ENCODE measurements at regions not wholly inside any gene's neighbourhood (a gene's known extent, or its start where the extent isn't known, plus 50 kb on each side); places are given as distances from the start of the nearest gene placed in this dataset.

DNA sequence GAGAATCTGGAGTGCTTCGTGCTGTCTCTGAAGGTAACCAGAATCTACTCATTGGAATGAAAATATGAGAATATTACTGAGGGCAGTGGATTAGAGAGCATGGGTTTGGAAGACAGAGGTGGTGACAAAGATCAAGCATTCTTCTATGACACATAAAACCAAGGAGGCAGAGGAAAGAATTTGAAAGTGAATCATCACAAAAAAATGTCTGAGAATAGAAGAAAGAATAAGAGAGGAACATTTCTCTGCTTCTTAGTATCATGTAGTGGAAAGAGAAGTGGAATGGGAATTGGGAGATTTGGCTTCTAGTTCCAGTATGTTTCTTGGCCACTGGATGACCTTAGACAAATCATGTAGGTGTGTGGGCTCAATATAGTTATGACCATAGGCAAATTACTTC, 474.0 kb downstream of the TFAP2B start:
- H2AFZ ChIP-seq = no peak overlapping the region
- no peak for DNase-seq (ENCODE audit: low spot score)
- no peak for TF ChIP-seq STAT1 (IDR thresholded peaks at IDR 0.05; ENCODE audit: unreplicated experiment)
- ATAC-seq = no peak
- H3K27me3 ChIP-seq (ENCODE audit: insufficient read depth) = no peaks in the 10 kb centered on the region
- H4K20me1 ChIP-seq (replicated peaks; ENCODE audit: insufficient read depth) = no peaks in the 10 kb centered on the region
- H3K4me1 ChIP-seq (ENCODE audit: insufficient read depth) = 0 out of 2 replicates have a peak, but pooled peaks cover 4% of the 10 kb centered on the region
- H3K9me2 ChIP-seq (ENCODE audit: insufficient read depth) = 0 out of 2 replicates have a peak, but pooled peaks cover 4% of the 10 kb centered on the region
- Mint-ChIP-seq H3K36me3 (ENCODE audit: low read depth) (no peaks in the 10 kb centered on the region), H3K27me3 (ENCODE audit: insufficient read depth, low read depth, poor library complexity) (no peaks in the 10 kb centered on the region), H3K27ac (no peak overlapping the region), H3K4me3 (no peak overlapping the region), H3K4me1 (peaks cover 12% of the 10 kb centered on the region; the same call in 2 of the 3 replicates), H3K9me3 (no peaks in the 10 kb centered on the region)
- no peak overlapping the region for H3K4me3 ChIP-seq
- H3K79me2 ChIP-seq (replicated peaks; ENCODE audit: insufficient read depth) = no peaks in the 10 kb centered on the region
- H3K4me2 ChIP-seq = no peak overlapping the region
- no peaks in the 10 kb centered on the region for H3K36me3 ChIP-seq (ENCODE audit: insufficient read depth)
- H3K27ac ChIP-seq (ENCODE audit: low read depth) = no peak overlapping the region
- no peaks in the 10 kb centered on the region for H3F3A ChIP-seq (replicated peaks; ENCODE audit: low read depth)

DNA sequence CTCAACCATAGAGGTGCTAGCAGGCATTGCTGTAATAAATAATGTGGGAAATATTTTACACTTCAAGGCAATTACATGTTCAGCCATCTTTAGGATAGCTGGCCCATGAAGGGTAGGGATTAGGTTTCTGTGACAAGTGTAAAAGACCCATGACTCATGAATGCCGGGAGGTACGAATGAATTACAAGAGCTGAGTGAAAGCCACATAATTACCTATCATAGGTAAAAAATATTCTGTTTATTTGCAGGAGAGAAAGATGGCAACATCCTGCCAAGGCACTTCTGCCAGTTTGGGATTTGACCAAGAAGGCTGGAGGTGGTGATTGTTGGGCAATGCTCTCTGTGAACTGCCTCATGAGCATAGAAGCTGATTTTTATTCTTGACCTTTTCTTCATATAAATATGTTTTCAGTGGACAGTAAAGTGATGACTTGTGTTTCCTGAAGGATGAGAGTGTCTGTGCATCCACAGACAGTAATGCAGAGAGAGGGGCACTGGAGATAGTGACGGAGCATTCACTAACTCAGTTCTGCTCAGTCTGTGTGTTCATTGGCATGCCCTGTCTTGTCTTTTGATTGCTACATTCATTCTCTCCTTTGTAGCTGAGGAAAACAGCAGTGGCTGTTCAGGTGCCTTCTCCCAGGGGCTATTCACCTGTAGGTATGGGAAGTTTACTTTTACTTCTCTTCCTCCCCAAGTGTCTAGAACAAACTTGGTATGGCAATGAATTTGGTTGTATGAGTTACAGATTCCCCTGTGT, 481.1 kb downstream of the TFAP2B start:
- H3K27ac Mint-ChIP-seq = no peak overlapping the region
- H3K36me3 Mint-ChIP-seq (ENCODE audit: low read depth) = no peaks in the 10 kb centered on the region

More for the DNA sequence above, 481.1 kb downstream of the TFAP2B start:
- no peaks in the 10 kb centered on the region for H3F3A ChIP-seq (replicated peaks; ENCODE audit: low read depth)
- Mint-ChIP-seq H3K4me3 (no peak overlapping the region), H3K4me1 (peaks cover 6% of the 10 kb centered on the region; the same call in 2 of the 3 replicates), H3K27me3 (ENCODE audit: insufficient read depth, low read depth, poor library complexity) (peaks cover 1% of the 10 kb centered on the region), H3K9me3 (no peaks in the 10 kb centered on the region)
- no peak overlapping the region for H3K4me2 ChIP-seq
- H3K79me2 ChIP-seq (replicated peaks; ENCODE audit: insufficient read depth) = no peaks in the 10 kb centered on the region
- no peak overlapping the region for H3K4me3 ChIP-seq
- no peak for ATAC-seq
- no peaks in the 10 kb centered on the region for H4K20me1 ChIP-seq (replicated peaks; ENCODE audit: insufficient read depth)
- H3K27me3 ChIP-seq (ENCODE audit: insufficient read depth) = no peaks in the 10 kb centered on the region
- peaks cover 11% of the 10 kb centered on the region; the same call in 1 of the 2 replicates for H3K9me2 ChIP-seq (ENCODE audit: insufficient read depth)
- H3K27ac ChIP-seq (ENCODE audit: low read depth) = no peak overlapping the region
- no peaks in the 10 kb centered on the region for H3K4me1 ChIP-seq (ENCODE audit: insufficient read depth)
- DNase-seq (ENCODE audit: low spot score) = no peak
- no peaks in the 10 kb centered on the region for H3K36me3 ChIP-seq (ENCODE audit: insufficient read depth)
- H2AFZ ChIP-seq = peak overlapping the region; percentile 48; the same call in 1 of the 2 replicates
- TF ChIP-seq, protein P1, sequence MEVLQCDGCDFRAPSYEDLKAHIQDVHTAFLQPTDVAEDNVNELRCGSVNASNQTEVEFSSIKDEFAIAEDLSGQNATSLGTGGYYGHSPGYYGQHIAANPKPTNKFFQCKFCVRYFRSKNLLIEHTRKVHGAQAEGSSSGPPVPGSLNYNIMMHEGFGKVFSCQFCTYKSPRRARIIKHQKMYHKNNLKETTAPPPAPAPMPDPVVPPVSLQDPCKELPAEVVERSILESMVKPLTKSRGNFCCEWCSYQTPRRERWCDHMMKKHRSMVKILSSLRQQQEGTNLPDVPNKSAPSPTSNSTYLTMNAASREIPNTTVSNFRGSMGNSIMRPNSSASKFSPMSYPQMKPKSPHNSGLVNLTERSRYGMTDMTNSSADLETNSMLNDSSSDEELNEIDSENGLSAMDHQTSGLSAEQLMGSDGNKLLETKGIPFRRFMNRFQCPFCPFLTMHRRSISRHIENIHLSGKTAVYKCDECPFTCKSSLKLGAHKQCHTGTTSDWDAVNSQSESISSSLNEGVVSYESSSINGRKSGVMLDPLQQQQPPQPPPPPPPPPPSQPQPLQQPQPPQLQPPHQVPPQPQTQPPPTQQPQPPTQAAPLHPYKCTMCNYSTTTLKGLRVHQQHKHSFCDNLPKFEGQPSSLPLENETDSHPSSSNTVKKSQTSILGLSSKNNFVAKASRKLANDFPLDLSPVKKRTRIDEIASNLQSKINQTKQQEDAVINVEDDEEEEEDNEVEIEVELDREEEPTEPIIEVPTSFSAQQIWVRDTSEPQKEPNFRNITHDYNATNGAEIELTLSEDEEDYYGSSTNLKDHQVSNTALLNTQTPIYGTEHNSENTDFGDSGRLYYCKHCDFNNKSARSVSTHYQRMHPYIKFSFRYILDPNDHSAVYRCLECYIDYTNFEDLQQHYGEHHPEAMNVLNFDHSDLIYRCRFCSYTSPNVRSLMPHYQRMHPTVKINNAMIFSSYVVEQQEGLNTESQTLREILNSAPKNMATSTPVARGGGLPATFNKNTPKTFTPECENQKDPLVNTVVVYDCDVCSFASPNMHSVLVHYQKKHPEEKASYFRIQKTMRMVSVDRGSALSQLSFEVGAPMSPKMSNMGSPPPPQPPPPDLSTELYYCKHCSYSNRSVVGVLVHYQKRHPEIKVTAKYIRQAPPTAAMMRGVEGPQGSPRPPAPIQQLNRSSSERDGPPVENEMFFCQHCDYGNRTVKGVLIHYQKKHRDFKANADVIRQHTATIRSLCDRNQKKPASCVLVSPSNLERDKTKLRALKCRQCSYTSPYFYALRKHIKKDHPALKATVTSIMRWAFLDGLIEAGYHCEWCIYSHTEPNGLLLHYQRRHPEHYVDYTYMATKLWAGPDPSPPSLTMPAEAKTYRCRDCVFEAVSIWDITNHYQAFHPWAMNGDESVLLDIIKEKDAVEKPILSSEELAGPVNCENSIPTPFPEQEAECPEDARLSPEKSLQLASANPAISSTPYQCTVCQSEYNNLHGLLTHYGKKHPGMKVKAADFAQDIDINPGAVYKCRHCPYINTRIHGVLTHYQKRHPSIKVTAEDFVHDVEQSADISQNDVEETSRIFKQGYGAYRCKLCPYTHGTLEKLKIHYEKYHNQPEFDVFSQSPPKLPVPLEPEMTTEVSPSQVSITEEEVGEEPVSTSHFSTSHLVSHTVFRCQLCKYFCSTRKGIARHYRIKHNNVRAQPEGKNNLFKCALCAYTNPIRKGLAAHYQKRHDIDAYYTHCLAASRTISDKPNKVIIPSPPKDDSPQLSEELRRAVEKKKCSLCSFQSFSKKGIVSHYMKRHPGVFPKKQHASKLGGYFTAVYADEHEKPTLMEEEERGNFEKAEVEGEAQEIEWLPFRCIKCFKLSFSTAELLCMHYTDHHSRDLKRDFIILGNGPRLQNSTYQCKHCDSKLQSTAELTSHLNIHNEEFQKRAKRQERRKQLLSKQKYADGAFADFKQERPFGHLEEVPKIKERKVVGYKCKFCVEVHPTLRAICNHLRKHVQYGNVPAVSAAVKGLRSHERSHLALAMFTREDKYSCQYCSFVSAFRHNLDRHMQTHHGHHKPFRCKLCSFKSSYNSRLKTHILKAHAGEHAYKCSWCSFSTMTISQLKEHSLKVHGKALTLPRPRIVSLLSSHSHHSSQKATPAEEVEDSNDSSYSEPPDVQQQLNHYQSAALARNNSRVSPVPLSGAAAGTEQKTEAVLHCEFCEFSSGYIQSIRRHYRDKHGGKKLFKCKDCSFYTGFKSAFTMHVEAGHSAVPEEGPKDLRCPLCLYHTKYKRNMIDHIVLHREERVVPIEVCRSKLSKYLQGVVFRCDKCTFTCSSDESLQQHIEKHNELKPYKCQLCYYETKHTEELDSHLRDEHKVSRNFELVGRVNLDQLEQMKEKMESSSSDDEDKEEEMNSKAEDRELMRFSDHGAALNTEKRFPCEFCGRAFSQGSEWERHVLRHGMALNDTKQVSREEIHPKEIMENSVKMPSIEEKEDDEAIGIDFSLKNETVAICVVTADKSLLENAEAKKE (CRISPR knock-in tag; IDR thresholded peaks at IDR 0.05) = no peak
- TF ChIP-seq EZH2 (IDR thresholded peaks at IDR 0.05; ENCODE audit: low read depth, unreplicated experiment) = no peak
- TF ChIP-seq ZNF331 (CRISPR knock-in tag; IDR thresholded peaks at IDR 0.05; ENCODE audit: low read depth) = no peak
- TF ChIP-seq, protein P2, sequence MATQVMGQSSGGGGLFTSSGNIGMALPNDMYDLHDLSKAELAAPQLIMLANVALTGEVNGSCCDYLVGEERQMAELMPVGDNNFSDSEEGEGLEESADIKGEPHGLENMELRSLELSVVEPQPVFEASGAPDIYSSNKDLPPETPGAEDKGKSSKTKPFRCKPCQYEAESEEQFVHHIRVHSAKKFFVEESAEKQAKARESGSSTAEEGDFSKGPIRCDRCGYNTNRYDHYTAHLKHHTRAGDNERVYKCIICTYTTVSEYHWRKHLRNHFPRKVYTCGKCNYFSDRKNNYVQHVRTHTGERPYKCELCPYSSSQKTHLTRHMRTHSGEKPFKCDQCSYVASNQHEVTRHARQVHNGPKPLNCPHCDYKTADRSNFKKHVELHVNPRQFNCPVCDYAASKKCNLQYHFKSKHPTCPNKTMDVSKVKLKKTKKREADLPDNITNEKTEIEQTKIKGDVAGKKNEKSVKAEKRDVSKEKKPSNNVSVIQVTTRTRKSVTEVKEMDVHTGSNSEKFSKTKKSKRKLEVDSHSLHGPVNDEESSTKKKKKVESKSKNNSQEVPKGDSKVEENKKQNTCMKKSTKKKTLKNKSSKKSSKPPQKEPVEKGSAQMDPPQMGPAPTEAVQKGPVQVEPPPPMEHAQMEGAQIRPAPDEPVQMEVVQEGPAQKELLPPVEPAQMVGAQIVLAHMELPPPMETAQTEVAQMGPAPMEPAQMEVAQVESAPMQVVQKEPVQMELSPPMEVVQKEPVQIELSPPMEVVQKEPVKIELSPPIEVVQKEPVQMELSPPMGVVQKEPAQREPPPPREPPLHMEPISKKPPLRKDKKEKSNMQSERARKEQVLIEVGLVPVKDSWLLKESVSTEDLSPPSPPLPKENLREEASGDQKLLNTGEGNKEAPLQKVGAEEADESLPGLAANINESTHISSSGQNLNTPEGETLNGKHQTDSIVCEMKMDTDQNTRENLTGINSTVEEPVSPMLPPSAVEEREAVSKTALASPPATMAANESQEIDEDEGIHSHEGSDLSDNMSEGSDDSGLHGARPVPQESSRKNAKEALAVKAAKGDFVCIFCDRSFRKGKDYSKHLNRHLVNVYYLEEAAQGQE (IDR thresholded peaks at IDR 0.05; ENCODE audit: unreplicated experiment) = no peak
- TF ChIP-seq JUNB (IDR thresholded peaks at IDR 0.05; ENCODE audit: unreplicated experiment) = no peak
- no peak for TF ChIP-seq ZNF114 (CRISPR knock-in tag; IDR thresholded peaks at IDR 0.05)
- no peak for TF ChIP-seq NANOG (IDR thresholded peaks at IDR 0.05; ENCODE audit: borderline replicate concordance)
- TF ChIP-seq CREB1 (CRISPR knock-in tag; IDR thresholded peaks at IDR 0.05; ENCODE audit: low read depth) = no peak
